DOHH2 (cell line): ENCODE measurements at regions not wholly inside any gene's neighbourhood (a gene's known extent, or its start where the extent isn't known, plus 50 kb on each side); places are given as distances from the start of the nearest gene placed in this dataset.

ENCODE experiments used
- EZH2phosphoT487 ChIP-seq: fragments of 200-600 bp; sonication (generic); IDR thresholded peaks from 2 replicates; pipeline ENCODE4 v1.6.1; 2017; ENCODE audit warnings: borderline replicate concordance, mild to moderate bottlenecking, antibody characterized with exemption, low read length, moderate library complexity, mixed read lengths
- TF ChIP-seq, protein P1 (sequence below): fragments of 200-600 bp; sonication (generic); IDR thresholded peaks from one replicate; pipeline ENCODE4 v1.5.1; 2014; ENCODE audit warnings: antibody characterized with exemption, mild to moderate bottlenecking, low read depth, low read length; ENCODE audit not compliant: poor library complexity, severe bottlenecking

DNA sequence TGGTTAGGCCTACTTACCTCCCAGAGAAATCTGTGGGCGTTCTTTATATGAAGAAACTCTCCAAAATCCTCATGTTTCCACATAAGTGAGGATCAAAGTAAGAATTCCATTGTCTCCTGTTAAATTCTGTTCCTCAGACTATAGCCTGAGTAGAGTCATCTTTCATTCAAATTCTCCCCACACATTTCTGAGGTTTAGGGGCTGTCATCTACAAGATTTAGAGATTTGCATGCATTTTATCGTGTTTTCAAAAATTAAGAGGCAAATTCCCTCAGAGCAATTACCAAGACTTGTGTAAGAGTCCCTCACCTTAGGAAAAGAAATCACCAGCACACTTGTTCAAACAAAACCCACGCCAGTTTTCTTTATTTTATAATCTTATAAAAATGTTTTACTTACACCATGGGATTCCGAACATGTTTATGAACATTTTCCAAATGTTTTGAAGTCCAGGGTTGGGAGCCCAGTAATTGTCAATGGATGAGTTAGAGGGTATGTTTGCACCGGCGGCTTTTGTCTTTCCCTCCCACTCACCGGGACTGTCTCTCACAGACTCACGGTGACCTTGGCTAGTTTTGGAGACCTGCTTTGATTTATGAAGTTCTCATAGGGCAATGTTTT is 367.6 kb downstream of the ENC1 start:
- TF ChIP-seq, protein P1, sequence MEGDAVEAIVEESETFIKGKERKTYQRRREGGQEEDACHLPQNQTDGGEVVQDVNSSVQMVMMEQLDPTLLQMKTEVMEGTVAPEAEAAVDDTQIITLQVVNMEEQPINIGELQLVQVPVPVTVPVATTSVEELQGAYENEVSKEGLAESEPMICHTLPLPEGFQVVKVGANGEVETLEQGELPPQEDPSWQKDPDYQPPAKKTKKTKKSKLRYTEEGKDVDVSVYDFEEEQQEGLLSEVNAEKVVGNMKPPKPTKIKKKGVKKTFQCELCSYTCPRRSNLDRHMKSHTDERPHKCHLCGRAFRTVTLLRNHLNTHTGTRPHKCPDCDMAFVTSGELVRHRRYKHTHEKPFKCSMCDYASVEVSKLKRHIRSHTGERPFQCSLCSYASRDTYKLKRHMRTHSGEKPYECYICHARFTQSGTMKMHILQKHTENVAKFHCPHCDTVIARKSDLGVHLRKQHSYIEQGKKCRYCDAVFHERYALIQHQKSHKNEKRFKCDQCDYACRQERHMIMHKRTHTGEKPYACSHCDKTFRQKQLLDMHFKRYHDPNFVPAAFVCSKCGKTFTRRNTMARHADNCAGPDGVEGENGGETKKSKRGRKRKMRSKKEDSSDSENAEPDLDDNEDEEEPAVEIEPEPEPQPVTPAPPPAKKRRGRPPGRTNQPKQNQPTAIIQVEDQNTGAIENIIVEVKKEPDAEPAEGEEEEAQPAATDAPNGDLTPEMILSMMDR: no peak
- TF ChIP-seq EZH2phosphoT487: no peak
